HFFc6 (cell line): ENCODE measurements at regions not wholly inside any gene's neighbourhood (a gene's known extent, or its start where the extent isn't known, plus 50 kb on each side); places are given as distances from the start of the nearest gene placed in this dataset.

ENCODE experiments used
- DNase-seq: peaks from one replicate; pipeline ENCODE4 v3.0.0-alpha.2; 2018
- H3K27ac Mint-ChIP-seq: 2 replicates; pipeline ENCODE4 v1.8.0; 2020; ENCODE audit warnings: mild to moderate bottlenecking, mixed read lengths
- H3K27me3 Mint-ChIP-seq: 2 replicates; pipeline ENCODE4 v1.8.0; 2021; ENCODE audit warnings: mild to moderate bottlenecking, moderate library complexity, mixed read lengths; ENCODE audit not compliant: insufficient read depth
- H3K36me3 Mint-ChIP-seq: 2 replicates; pipeline ENCODE4 v1.8.0; 2021; ENCODE audit warnings: low read depth, mixed read lengths
- H3K4me1 Mint-ChIP-seq: 2 replicates; pipeline ENCODE4 v1.8.0; 2020; ENCODE audit warnings: low read depth, mixed read lengths
- H3K4me3 Mint-ChIP-seq: 2 replicates; pipeline ENCODE4 v1.8.0; 2020; ENCODE audit warnings: mild to moderate bottlenecking, moderate library complexity, mixed read lengths
- H3K9me3 Mint-ChIP-seq: 2 replicates; pipeline ENCODE4 v1.8.0; 2020; ENCODE audit warnings: mild to moderate bottlenecking, mixed read lengths
- CTCF ChIP-seq: fragments of 200-600 bp; sonication (generic); IDR thresholded peaks from 2 replicates; pipeline ENCODE4 v1.5.0; 2021; ENCODE audit warnings: antibody characterized with exemption, mild to moderate bottlenecking

- Mint-ChIP-seq H3K36me3 (no peaks in the 10 kb centered on the region), H3K4me1 (no peaks in the 10 kb centered on the region), H3K27me3 (no peaks in the 10 kb centered on the region; the same call in 1 of the 2 replicates), H3K27ac (no peak overlapping the region), H3K9me3 (peaks cover 22% of the 10 kb centered on the region), H3K4me3 (no peak overlapping the region)
- no peak for TF ChIP-seq CTCF
- no peak for DNase-seq
These were observed 190.7 kb upstream of the ESRRG start for GRCh38 chr1:216913976-216914375.

GRCh38 chr1:216910081-216910840 is 187.0 kb upstream of the ESRRG start:
- peaks cover 12% of the 10 kb centered on the region for H3K9me3 Mint-ChIP-seq
- DNase-seq, result no peak
- H3K36me3 Mint-ChIP-seq, result no peaks in the 10 kb centered on the region
- TF ChIP-seq CTCF, result no peak
- no peak overlapping the region for H3K27ac Mint-ChIP-seq
- no peak overlapping the region for H3K4me3 Mint-ChIP-seq
- H3K4me1 Mint-ChIP-seq, result no peaks in the 10 kb centered on the region
- H3K27me3 Mint-ChIP-seq, result no peaks in the 10 kb centered on the region; the same call in none of the 2 replicates

GRCh38 chr1:216908126-216908525 is 184.9 kb upstream of the ESRRG start:
- Mint-ChIP-seq H3K27me3 (no peaks in the 10 kb centered on the region; the same call in 1 of the 2 replicates), H3K9me3 (peaks cover 11% of the 10 kb centered on the region), H3K4me1 (no peaks in the 10 kb centered on the region), H3K27ac (no peak overlapping the region), H3K36me3 (no peaks in the 10 kb centered on the region), H3K4me3 (no peak overlapping the region)
- TF ChIP-seq CTCF, result no peak
- DNase-seq, result no peak

- H3K4me3 Mint-ChIP-seq, result no peak overlapping the region
- no peak overlapping the region for H3K27ac Mint-ChIP-seq
- no peak for TF ChIP-seq CTCF
- DNase-seq, result no peak
- no peaks in the 10 kb centered on the region for H3K36me3 Mint-ChIP-seq
- H3K4me1 Mint-ChIP-seq, result no peaks in the 10 kb centered on the region
- H3K9me3 Mint-ChIP-seq, result peaks cover 12% of the 10 kb centered on the region
- no peaks in the 10 kb centered on the region; the same call in 1 of the 2 replicates for H3K27me3 Mint-ChIP-seq
These were observed 183.9 kb upstream of the ESRRG start for GRCh38 chr1:216907100-216907499.

GRCh38 chr1:216905781-216906180 is 182.6 kb upstream of the ESRRG start:
- no peaks in the 10 kb centered on the region for H3K36me3 Mint-ChIP-seq
- no peak for TF ChIP-seq CTCF
- H3K4me1 Mint-ChIP-seq, result no peaks in the 10 kb centered on the region
- peaks cover 17% of the 10 kb centered on the region for H3K9me3 Mint-ChIP-seq
- no peak for DNase-seq
- no peak overlapping the region for H3K4me3 Mint-ChIP-seq
- H3K27ac Mint-ChIP-seq, result no peak overlapping the region
- no peaks in the 10 kb centered on the region; the same call in 1 of the 2 replicates for H3K27me3 Mint-ChIP-seq
